ENCODE measurements at regions not wholly inside any gene's neighbourhood (a gene's known extent, or its start where the extent isn't known, plus 50 kb on each side); places are given as distances from the start of the nearest gene placed in this dataset.

DNA sequence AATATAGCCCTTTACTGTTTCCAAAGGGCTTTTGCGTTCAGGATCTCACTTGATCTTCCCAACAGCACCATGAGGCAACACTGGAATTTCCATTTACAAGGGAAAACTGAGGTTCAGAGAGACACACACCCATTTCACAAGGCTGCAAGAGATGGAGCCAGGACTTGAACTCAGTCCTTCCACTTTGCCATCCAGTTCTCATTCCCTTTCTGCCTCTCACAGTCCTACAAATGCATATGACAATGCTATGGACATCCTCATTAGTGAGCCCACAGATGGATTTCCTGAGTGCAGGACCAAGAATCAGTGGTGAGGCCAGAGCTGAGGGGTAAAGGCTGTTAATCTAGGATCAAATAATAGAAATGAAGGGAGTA lies 136.1 kb upstream of the MYCN start:
- CTCF ChIA-PET (ENCODE audit: partially characterized antibody) = interaction anchor here (1.1 kb wide), 1 partner anchor 12 kb away, joined by 3 read pairs; no protein-coding TSS in a partner anchor
- 91% methylated on average over 1 of the region's 1 CpG; no CpG with 5 or more reads in 1 of the 2 experiments for WGBS, 2 experiments (ENCODE audit: extremely low coverage in 1 of 2, insufficient coverage in 1 of 2, insufficient read length in 1 of 2, insufficient replicate concordance in 2 of 2, low coverage in 1 of 2, low lambda C conversion rate in 2 of 2, missing lambda C conversion rate in 1 of 2)

More for the DNA sequence above, 136.1 kb upstream of the MYCN start:
- H2BK5ac ChIP-seq (ENCODE audit: low read depth, low read length) = no peak overlapping the region
- no peak overlapping the region for H2AFZ ChIP-seq (ENCODE audit: low read length)
- H2BK20ac ChIP-seq (ENCODE audit: low read length) = no peak overlapping the region
- POLR2A ChIA-PET (ENCODE audit: partially characterized antibody) = no interaction called here
- no peaks in the 10 kb centered on the region for H4K20me1 ChIP-seq (replicated peaks in 1 of 2; ENCODE audit: control insufficient read depth in 1 of 2, insufficient read depth in 2 of 2, low read length in 2 of 2)
- H3K79me1 ChIP-seq (ENCODE audit: low read depth, low read length) = no peaks in the 10 kb centered on the region
- H3K79me2 ChIP-seq (ENCODE audit: control insufficient read depth in 1 of 2, insufficient read depth in 2 of 2, low read length in 2 of 2) = no peaks in the 10 kb centered on the region
- H3K27ac ChIP-seq (ENCODE audit: low read depth, low read length) = no peak overlapping the region
- no peak overlapping the region for H3K4ac ChIP-seq (replicated peaks; ENCODE audit: insufficient read length, low read depth, low read length)
- no peak overlapping the region for H4K5ac ChIP-seq (ENCODE audit: insufficient read length, low read depth, low read length)
- H3K23ac ChIP-seq (ENCODE audit: insufficient read length) = no peak overlapping the region
- DNase-seq (ENCODE audit: low read depth in 1 of 2, low spot score in 2 of 2) = no peak
- H2BK15ac ChIP-seq (ENCODE audit: low read length) = no peak overlapping the region
- H3K4me2 ChIP-seq (ENCODE audit: insufficient read depth in 1 of 2, low read depth in 2 of 2, low read length in 2 of 2) = no peak overlapping the region
- peaks cover 1 to 8% (median 3%) of the 10 kb centered on the region in 4 experiments; a peak in 5 of 7 replicates for H3K4me1 ChIP-seq (replicated peaks in 1 of 4; ENCODE audit: control insufficient read depth in 3 of 4, insufficient read depth in 4 of 4, low read length in 3 of 4)
- H2AK5ac ChIP-seq (ENCODE audit: low read depth, low read length) = no peak overlapping the region
- no peak overlapping the region for H4K8ac ChIP-seq (ENCODE audit: extremely low read depth, insufficient read depth, low read length)
- FAIRE-seq = no peak
- H3K27me3 ChIP-seq (replicated peaks in 1 of 4; ENCODE audit: control insufficient read depth in 3 of 4, extremely low read depth in 1 of 4, insufficient read depth in 3 of 4, low read length in 3 of 4) = no peaks in the 10 kb centered on the region
- H3K56ac ChIP-seq (replicated peaks; ENCODE audit: insufficient read length, low read depth, low read length) = no peak overlapping the region
- TF ChIP-seq CEBPB (IDR thresholded peaks at IDR 0.05; ENCODE audit: low read depth, low read length) (no peak), RBBP5 (IDR thresholded peaks at IDR 0.05; ENCODE audit: borderline replicate concordance, low read depth, low read length) (no peak)
- no peak overlapping the region for H2BK12ac ChIP-seq (ENCODE audit: low read depth, low read length)
- H3K36me3 ChIP-seq (ENCODE audit: control insufficient read depth in 2 of 4, insufficient read depth in 4 of 4, low read length in 3 of 4) = no peaks in the 10 kb centered on the region
- H2BK120ac ChIP-seq (replicated peaks; ENCODE audit: low read depth, low read length) = no peak overlapping the region
- no peak overlapping the region for H3K18ac ChIP-seq (ENCODE audit: extremely low read depth, low read length)
- no peak overlapping the region for H3K9ac ChIP-seq (replicated peaks in 1 of 4; ENCODE audit: extremely low read depth in 1 of 4, low read depth in 3 of 4, low read length in 3 of 4)
- no peak overlapping the region for H4K91ac ChIP-seq (replicated peaks; ENCODE audit: insufficient read length, low read length)
- no peak overlapping the region for H3K14ac ChIP-seq (ENCODE audit: insufficient read length)
- H3K23me2 ChIP-seq (ENCODE audit: low read depth, low read length) = no peaks in the 10 kb centered on the region
- no peak overlapping the region for H3K4me3 ChIP-seq (ENCODE audit: extremely low read depth in 1 of 4, insufficient read depth in 2 of 4, low read depth in 3 of 4, low read length in 4 of 4)
- no peaks in the 10 kb centered on the region for H3K9me3 ChIP-seq (ENCODE audit: insufficient read depth in 2 of 2, low read depth in 1 of 2, low read length in 1 of 2)
